ENCODE measurements at regions not wholly inside any gene's neighbourhood (a gene's known extent, or its start where the extent isn't known, plus 50 kb on each side); places are given as distances from the start of the nearest gene placed in this dataset.
A peak's percentile ranks its signal among the peaks of the same experiment; 100 is the strongest.

DNA sequence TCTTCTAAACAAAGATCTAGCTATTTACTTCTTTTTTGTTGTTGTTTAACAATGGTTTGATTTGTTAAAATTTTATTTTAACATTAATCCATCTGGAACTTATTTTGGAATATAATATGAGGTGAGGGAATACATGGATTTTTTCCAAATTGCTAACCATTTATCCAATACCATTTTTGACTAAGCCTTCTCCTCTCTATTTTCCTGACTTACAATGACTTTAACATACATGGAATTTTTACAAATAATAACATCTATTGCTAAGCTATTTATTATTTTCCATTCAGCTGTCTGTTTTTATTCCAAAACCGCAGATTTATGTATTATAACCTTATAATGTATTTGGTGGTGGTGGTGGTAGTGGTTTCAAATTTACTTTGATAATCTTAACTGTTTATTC, 420.3 kb upstream of the ADGRL2 start:
- FAIRE-seq (peak; percentile 46), DNase-seq (no peak)
- intact Hi-C loops (cut with DNase I): no loop called here
- Histone ChIP-seq H3K4me1 (ENCODE audit: control insufficient read depth in 2 of 3, insufficient read depth in 2 of 3, low read depth in 1 of 3, low read length in 3 of 3) (no peaks in the 10 kb centered on the region), H3K27ac (ENCODE audit: low read depth in 2 of 2, low read length in 2 of 2) (no peak overlapping the region), H3K36me3 (ENCODE audit: control insufficient read depth in 2 of 3, insufficient read depth in 3 of 3, low read length in 3 of 3) (no peaks in the 10 kb centered on the region), H3K27me3 (ENCODE audit: control insufficient read depth, insufficient read depth, low read length) (no peaks in the 10 kb centered on the region), H3K4me3 (ENCODE audit: low read length in 3 of 3) (no peak overlapping the region), H3K9ac (ENCODE audit: low read length in 3 of 3) (no peak overlapping the region), H3K9me3 (ENCODE audit: control insufficient read depth in 2 of 3, insufficient read depth in 1 of 3, low read length in 3 of 3) (no peaks in the 10 kb centered on the region)
- TF ChIP-seq, protein P1, sequence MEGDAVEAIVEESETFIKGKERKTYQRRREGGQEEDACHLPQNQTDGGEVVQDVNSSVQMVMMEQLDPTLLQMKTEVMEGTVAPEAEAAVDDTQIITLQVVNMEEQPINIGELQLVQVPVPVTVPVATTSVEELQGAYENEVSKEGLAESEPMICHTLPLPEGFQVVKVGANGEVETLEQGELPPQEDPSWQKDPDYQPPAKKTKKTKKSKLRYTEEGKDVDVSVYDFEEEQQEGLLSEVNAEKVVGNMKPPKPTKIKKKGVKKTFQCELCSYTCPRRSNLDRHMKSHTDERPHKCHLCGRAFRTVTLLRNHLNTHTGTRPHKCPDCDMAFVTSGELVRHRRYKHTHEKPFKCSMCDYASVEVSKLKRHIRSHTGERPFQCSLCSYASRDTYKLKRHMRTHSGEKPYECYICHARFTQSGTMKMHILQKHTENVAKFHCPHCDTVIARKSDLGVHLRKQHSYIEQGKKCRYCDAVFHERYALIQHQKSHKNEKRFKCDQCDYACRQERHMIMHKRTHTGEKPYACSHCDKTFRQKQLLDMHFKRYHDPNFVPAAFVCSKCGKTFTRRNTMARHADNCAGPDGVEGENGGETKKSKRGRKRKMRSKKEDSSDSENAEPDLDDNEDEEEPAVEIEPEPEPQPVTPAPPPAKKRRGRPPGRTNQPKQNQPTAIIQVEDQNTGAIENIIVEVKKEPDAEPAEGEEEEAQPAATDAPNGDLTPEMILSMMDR (IDR thresholded peaks at IDR 0.05; ENCODE audit: borderline replicate concordance, extremely low read depth, insufficient read depth): no peak

- intact Hi-C loops (cut with DNase I): no loop called here
- Histone ChIP-seq H3K4me1 (ENCODE audit: control insufficient read depth in 2 of 3, insufficient read depth in 2 of 3, low read depth in 1 of 3, low read length in 3 of 3) (no peaks in the 10 kb centered on the region), H3K9me3 (ENCODE audit: control insufficient read depth in 2 of 3, insufficient read depth in 1 of 3, low read length in 3 of 3) (no peaks in the 10 kb centered on the region), H3K27me3 (ENCODE audit: control insufficient read depth, insufficient read depth, low read length) (no peaks in the 10 kb centered on the region), H3K27ac (ENCODE audit: low read depth in 2 of 2, low read length in 2 of 2) (no peak overlapping the region), H3K9ac (ENCODE audit: low read length in 3 of 3) (no peak overlapping the region), H3K36me3 (ENCODE audit: control insufficient read depth in 2 of 3, insufficient read depth in 3 of 3, low read length in 3 of 3) (no peaks in the 10 kb centered on the region), H3K4me3 (ENCODE audit: low read length in 3 of 3) (no peak overlapping the region)
- FAIRE-seq (no peak), DNase-seq (no peak)
- TF ChIP-seq, protein P1 (IDR thresholded peaks at IDR 0.05; ENCODE audit: borderline replicate concordance, extremely low read depth, insufficient read depth): no peak
Measured at GRCh38 chr1:81379430-81379829, 421.3 kb upstream of the ADGRL2 start.

DNA sequence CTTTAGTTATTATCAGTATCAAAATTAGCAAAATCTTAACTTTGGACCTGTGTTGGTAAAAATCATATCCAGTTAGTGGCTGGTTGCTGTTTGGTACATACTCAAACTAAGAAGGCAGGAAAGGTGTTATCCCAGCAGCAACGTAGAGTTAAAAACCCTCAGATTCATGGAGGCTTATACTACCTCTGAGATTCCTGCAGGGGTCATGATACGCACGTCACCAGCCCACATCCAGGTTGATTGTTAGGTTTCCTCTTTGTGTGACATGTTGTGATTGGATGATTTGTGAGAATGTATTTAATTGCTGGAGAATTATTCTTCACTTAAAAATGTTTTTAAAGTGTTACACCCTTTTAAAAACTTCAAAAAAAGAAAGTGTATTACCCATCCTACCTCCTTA, 423.3 kb upstream of the ADGRL2 start:
- no peak for DNase-seq
- H3K4me3 ChIP-seq (ENCODE audit: low read length in 3 of 3): no peak overlapping the region
- TF ChIP-seq, protein P1 (IDR thresholded peaks at IDR 0.05; ENCODE audit: borderline replicate concordance, extremely low read depth, insufficient read depth): no peak
- H3K36me3 ChIP-seq (ENCODE audit: control insufficient read depth in 2 of 3, insufficient read depth in 3 of 3, low read length in 3 of 3): no peaks in the 10 kb centered on the region
- H3K27ac ChIP-seq (ENCODE audit: low read depth in 2 of 2, low read length in 2 of 2): no peak overlapping the region
- H3K9me3 ChIP-seq (ENCODE audit: control insufficient read depth in 2 of 3, insufficient read depth in 1 of 3, low read length in 3 of 3): no peaks in the 10 kb centered on the region
- H3K9ac ChIP-seq (ENCODE audit: low read length in 3 of 3): no peak overlapping the region
- no peaks in the 10 kb centered on the region for H3K27me3 ChIP-seq (ENCODE audit: control insufficient read depth, insufficient read depth, low read length)
- no peaks in the 10 kb centered on the region for H3K4me1 ChIP-seq (ENCODE audit: control insufficient read depth in 2 of 3, insufficient read depth in 2 of 3, low read depth in 1 of 3, low read length in 3 of 3)
- intact Hi-C loops (cut with DNase I): no loop called here
- FAIRE-seq: no peak

DNA sequence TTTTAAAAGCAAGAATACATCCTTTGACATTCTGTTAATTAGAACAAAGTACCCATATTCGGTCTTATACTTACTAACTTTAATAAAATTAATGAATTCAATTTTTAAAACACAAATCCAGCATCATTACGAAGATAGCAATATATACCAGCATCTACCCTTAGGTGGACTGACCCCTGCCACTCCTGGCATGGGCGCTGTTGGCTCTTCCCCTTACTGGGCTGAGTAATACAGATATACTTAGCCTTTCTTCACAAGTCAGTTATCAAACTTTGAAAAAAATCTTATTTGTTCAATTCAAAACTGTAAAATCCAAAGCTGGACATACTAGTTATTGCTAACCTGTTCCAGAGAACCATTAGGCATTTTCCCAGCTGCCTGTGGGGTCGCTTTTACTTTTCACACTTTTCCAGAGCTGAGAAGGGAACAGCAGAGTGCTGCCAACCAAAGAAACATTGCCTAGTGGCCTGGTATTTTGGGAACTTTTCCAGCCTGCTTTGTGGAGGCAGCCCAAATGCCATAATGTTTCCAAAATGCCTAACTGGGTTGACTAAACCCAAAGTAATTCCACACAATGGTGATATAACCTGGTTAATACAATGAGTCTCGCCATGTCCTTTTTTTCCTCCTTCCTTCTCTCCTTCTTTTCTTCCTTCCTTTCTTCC, 424.7 kb upstream of the ADGRL2 start:
- no peak overlapping the region for H3K4me3 ChIP-seq (ENCODE audit: low read length in 3 of 3)
- no peak overlapping the region for H3K27ac ChIP-seq (ENCODE audit: low read depth in 2 of 2, low read length in 2 of 2)
- DNase-seq: no peak
- TF ChIP-seq, protein P1 (IDR thresholded peaks at IDR 0.05; ENCODE audit: borderline replicate concordance, extremely low read depth, insufficient read depth): no peak
- H3K36me3 ChIP-seq (ENCODE audit: control insufficient read depth in 2 of 3, insufficient read depth in 3 of 3, low read length in 3 of 3): no peaks in the 10 kb centered on the region
- no peak overlapping the region for H3K9ac ChIP-seq (ENCODE audit: low read length in 3 of 3)
- no peaks in the 10 kb centered on the region for H3K4me1 ChIP-seq (ENCODE audit: control insufficient read depth in 2 of 3, insufficient read depth in 2 of 3, low read depth in 1 of 3, low read length in 3 of 3)
- no peaks in the 10 kb centered on the region for H3K9me3 ChIP-seq (ENCODE audit: control insufficient read depth in 2 of 3, insufficient read depth in 1 of 3, low read length in 3 of 3)
- FAIRE-seq: no peak
- intact Hi-C loops (cut with DNase I): no loop called here
- no peaks in the 10 kb centered on the region for H3K27me3 ChIP-seq (ENCODE audit: control insufficient read depth, insufficient read depth, low read length)

Data from kidney (tissue), 13 donors.